LNCaP clone FGC (cell line): ENCODE measurements at regions not wholly inside any gene's neighbourhood (a gene's known extent, or its start where the extent isn't known, plus 50 kb on each side); places are given as distances from the start of the nearest gene placed in this dataset.

Experiments
- DNase-seq: peaks from one replicate; pipeline ENCODE4 v3.0.0-alpha.2; 2011; ENCODE audit warnings: low read depth
- H3K4me3 ChIP-seq: 2 replicates; pipeline ENCODE4 v1.5.1; 2011; ENCODE audit warnings: mild to moderate bottlenecking, low read depth, low read length, control low read depth
- CTCF ChIP-seq: IDR thresholded peaks from 2 replicates; pipeline ENCODE4 v1.5.1; 2012; ENCODE audit warnings: mild to moderate bottlenecking; ENCODE audit not compliant: control insufficient read depth, insufficient read depth; ENCODE audit errors: extremely low read depth

GRCh38 chr12:23004473-23005020, 379.6 kb downstream of the ETNK1 start:
- no peak overlapping the region for H3K4me3 ChIP-seq
- TF ChIP-seq CTCF: no peak
- no peak for DNase-seq

GRCh38 chr12:23005387-23005786, 380.4 kb downstream of the ETNK1 start:
- no peak overlapping the region for H3K4me3 ChIP-seq
- TF ChIP-seq CTCF: no peak
- peak; percentile 28 for DNase-seq

DNA sequence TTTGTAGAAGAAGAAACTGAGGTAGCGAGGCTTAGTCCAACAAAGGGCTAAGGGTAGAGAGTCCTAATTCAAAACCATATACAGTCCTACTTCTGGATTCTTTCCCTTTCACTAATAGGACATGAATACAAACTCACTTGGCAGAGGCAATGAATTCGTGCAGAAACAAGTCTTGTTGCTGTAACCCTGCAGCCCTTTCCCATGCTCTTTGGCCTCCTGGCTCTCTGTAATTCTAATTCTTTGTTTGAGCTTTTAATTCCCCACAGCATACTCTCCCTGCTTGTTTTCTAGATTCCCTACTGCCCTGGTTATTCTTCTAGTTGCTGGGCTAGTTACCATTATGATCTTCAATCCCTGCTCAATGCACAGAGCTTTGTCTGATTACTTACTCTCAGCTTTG, 381.4 kb downstream of the ETNK1 start:
- H3K4me3 ChIP-seq: no peak overlapping the region
- DNase-seq: no peak
- TF ChIP-seq CTCF: no peak

- no peak for DNase-seq
- TF ChIP-seq CTCF: no peak
- no peak overlapping the region for H3K4me3 ChIP-seq
Measured at GRCh38 chr12:23008623-23009022, 383.7 kb downstream of the ETNK1 start.

DNA sequence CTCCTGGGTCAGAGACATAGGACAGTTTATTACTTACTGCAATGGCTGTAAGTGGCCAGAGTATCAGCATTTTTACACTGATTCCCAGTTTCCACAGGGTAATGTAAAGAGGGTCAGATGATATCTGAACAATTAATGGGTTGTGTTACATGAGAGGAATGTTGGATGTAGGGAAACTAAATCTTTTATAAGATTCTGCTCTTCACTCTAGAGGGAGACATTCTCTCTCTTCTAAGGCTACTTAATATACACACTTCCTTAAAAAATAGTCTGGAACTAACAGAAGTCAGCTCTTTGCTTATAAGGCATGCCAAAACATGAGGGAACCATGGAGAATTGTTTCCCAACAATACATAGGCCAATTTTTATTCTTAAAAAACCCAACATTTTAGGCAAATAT, 389.8 kb downstream of the ETNK1 start:
- no peak for DNase-seq
- no peak overlapping the region for H3K4me3 ChIP-seq
- 0 out of 2 replicates have a peak, but pooled peaks have one; percentile 8 for TF ChIP-seq CTCF

- H3K4me3 ChIP-seq: no peak overlapping the region
- no peak for TF ChIP-seq CTCF
- DNase-seq: no peak
Measured at GRCh38 chr12:23025372-23026016, 400.5 kb downstream of the ETNK1 start.

DNA sequence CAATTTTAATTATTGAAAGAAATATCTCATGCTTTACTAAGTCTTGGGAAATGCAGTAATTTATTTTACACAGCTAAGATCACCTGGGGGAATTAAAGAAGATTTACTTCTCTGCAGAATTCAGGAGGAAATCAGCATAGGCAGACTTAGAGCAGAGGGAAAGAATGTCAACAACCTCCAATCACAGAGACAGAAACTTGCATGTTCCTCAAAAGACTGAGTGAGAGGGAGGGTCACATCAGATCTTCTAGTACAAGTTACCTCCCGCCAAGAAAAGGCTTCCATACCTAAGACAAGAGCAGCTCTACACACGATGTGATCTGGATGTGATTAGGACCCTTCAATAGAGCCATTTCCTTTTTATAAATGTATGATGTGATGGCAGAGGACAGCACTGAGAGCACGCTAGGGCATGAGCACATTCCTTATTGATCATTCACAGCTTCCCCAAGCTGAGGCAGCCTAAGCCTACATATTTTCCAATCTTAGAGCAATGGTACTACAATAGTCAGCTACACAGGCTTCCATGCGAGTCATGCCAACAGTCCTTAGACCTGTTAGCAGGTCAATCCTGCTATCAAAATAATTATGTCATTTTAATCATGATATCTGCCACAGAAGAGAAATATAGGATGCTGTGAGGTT, 403.3 kb downstream of the ETNK1 start:
- no peak for DNase-seq
- H3K4me3 ChIP-seq: no peak overlapping the region
- TF ChIP-seq CTCF: no peak
